ENCODE measurements at regions not wholly inside any gene's neighbourhood (a gene's known extent, or its start where the extent isn't known, plus 50 kb on each side); places are given as distances from the start of the nearest gene placed in this dataset.

DNA sequence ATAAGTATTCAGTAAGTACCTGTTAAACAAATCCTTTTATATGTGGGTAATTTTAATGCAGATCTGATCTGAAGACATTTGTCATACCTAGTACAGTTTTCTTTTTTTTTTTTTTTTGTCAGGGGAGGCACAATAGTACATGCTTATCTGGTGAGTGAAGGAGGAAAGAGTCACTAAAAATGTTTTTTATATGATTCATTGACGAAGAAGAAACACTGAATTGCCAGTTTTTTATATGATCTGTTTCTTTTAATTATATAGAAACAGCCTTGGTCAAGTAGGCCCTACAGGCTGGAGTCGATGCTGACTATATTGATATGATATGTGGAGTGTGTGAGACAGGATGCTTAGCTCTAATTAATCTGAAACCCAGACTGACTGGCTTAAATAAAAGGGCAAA, 315.2 kb downstream of the PSAT1 start:
- Histone ChIP-seq H3K4ac (replicated peaks; ENCODE audit: insufficient read length, low read depth, low read length) (no peak overlapping the region), H3K27ac (ENCODE audit: low read depth, low read length) (no peak overlapping the region), H3K56ac (replicated peaks; ENCODE audit: insufficient read length, low read depth, low read length) (no peak overlapping the region), H4K8ac (ENCODE audit: extremely low read depth, insufficient read depth, low read length) (no peak overlapping the region), H4K5ac (ENCODE audit: insufficient read length, low read depth, low read length) (no peak overlapping the region), H2AFZ (ENCODE audit: low read length) (no peak overlapping the region), H3K23me2 (ENCODE audit: low read depth, low read length) (no peaks in the 10 kb centered on the region), H4K20me1 (replicated peaks in 1 of 2; ENCODE audit: control insufficient read depth in 1 of 2, insufficient read depth in 2 of 2, low read length in 2 of 2) (no peaks in the 10 kb centered on the region), H3K79me1 (ENCODE audit: low read depth, low read length) (no peaks in the 10 kb centered on the region), H3K18ac (ENCODE audit: extremely low read depth, low read length) (no peak overlapping the region), H2BK5ac (ENCODE audit: low read depth, low read length) (no peak overlapping the region), H3K27me3 (replicated peaks in 1 of 4; ENCODE audit: control insufficient read depth in 3 of 4, extremely low read depth in 1 of 4, insufficient read depth in 3 of 4, low read length in 3 of 4) (no peaks in the 10 kb centered on the region), H2BK20ac (ENCODE audit: low read length) (no peak overlapping the region), H2BK15ac (ENCODE audit: low read length) (no peak overlapping the region), H4K91ac (replicated peaks; ENCODE audit: insufficient read length, low read length) (no peak overlapping the region), H3K9me3 (ENCODE audit: insufficient read depth in 2 of 2, low read depth in 1 of 2, low read length in 1 of 2) (no peaks in the 10 kb centered on the region), H2BK120ac (replicated peaks; ENCODE audit: low read depth, low read length) (no peak overlapping the region), H3K9ac (replicated peaks in 1 of 4; ENCODE audit: extremely low read depth in 1 of 4, low read depth in 3 of 4, low read length in 3 of 4) (no peak overlapping the region), H3K4me1 (replicated peaks in 1 of 4; ENCODE audit: control insufficient read depth in 3 of 4, insufficient read depth in 4 of 4, low read length in 3 of 4) (peaks cover 0 to 9% (median 1%) of the 10 kb centered on the region in 4 experiments; a peak in 1 of 7 replicates), H2BK12ac (ENCODE audit: low read depth, low read length) (no peak overlapping the region), H3K4me3 (ENCODE audit: extremely low read depth in 1 of 4, insufficient read depth in 2 of 4, low read depth in 3 of 4, low read length in 4 of 4) (no peak overlapping the region), H3K23ac (ENCODE audit: insufficient read length) (no peak overlapping the region), H3K79me2 (ENCODE audit: control insufficient read depth in 1 of 2, insufficient read depth in 2 of 2, low read length in 2 of 2) (no peaks in the 10 kb centered on the region), H3K36me3 (ENCODE audit: control insufficient read depth in 2 of 4, insufficient read depth in 4 of 4, low read length in 3 of 4) (no peaks in the 10 kb centered on the region), H3K14ac (ENCODE audit: insufficient read length) (no peak overlapping the region), H3K4me2 (ENCODE audit: insufficient read depth in 1 of 2, low read depth in 2 of 2, low read length in 2 of 2) (no peak overlapping the region), H2AK5ac (ENCODE audit: low read depth, low read length) (no peak overlapping the region)
- DNase-seq (ENCODE audit: low read depth in 1 of 2, low spot score in 2 of 2) (no peak), FAIRE-seq (no peak)
- ChIA-PET POLR2A (ENCODE audit: partially characterized antibody) (no interaction called here), CTCF (ENCODE audit: partially characterized antibody) (interaction anchor here (1.2 kb wide), 1 partner anchor 12 kb away, joined by 4 read pairs; no protein-coding TSS in a partner anchor)
- WGBS, 2 experiments (ENCODE audit: extremely low coverage in 1 of 2, insufficient coverage in 1 of 2, insufficient read length in 1 of 2, insufficient replicate concordance in 2 of 2, low coverage in 1 of 2, low lambda C conversion rate in 2 of 2, missing lambda C conversion rate in 1 of 2) = 62% methylated on average over 2 of the region's 2 CpGs; no CpG with 5 or more reads in 1 of the 2 experiments
- TF ChIP-seq, protein P1, sequence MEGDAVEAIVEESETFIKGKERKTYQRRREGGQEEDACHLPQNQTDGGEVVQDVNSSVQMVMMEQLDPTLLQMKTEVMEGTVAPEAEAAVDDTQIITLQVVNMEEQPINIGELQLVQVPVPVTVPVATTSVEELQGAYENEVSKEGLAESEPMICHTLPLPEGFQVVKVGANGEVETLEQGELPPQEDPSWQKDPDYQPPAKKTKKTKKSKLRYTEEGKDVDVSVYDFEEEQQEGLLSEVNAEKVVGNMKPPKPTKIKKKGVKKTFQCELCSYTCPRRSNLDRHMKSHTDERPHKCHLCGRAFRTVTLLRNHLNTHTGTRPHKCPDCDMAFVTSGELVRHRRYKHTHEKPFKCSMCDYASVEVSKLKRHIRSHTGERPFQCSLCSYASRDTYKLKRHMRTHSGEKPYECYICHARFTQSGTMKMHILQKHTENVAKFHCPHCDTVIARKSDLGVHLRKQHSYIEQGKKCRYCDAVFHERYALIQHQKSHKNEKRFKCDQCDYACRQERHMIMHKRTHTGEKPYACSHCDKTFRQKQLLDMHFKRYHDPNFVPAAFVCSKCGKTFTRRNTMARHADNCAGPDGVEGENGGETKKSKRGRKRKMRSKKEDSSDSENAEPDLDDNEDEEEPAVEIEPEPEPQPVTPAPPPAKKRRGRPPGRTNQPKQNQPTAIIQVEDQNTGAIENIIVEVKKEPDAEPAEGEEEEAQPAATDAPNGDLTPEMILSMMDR (IDR thresholded peaks at IDR 0.05; ENCODE audit: control extremely low read depth in 1 of 3, insufficient read depth in 1 of 3, low read depth in 1 of 3, low read length in 3 of 3) = no peak
- TF ChIP-seq SUZ12 (IDR thresholded peaks at IDR 0.05; ENCODE audit: low read length) (no peak), HDAC2 (IDR thresholded peaks at IDR 0.05; ENCODE audit: borderline replicate concordance in 1 of 2, low read depth in 2 of 2, low read length in 2 of 2) (no peak), ZNF274 (IDR thresholded peaks at IDR 0.05; ENCODE audit: borderline replicate concordance, extremely low read depth, low read length) (no peak), SP2 (IDR thresholded peaks at IDR 0.05; ENCODE audit: low read length) (no peak), POLR2AphosphoS5 (IDR thresholded peaks at IDR 0.05; ENCODE audit: low read depth, low read length) (no peak), HDAC6 (IDR thresholded peaks at IDR 0.05; ENCODE audit: low read depth, low read length) (no peak), TEAD4 (IDR thresholded peaks at IDR 0.05; ENCODE audit: low read depth, low read length) (no peak), CHD1 (IDR thresholded peaks at IDR 0.05; ENCODE audit: low read depth, low read length) (no peak), RBBP5 (IDR thresholded peaks at IDR 0.05; ENCODE audit: borderline replicate concordance, low read depth, low read length) (no peak)
- TF ChIP-seq, protein P2, sequence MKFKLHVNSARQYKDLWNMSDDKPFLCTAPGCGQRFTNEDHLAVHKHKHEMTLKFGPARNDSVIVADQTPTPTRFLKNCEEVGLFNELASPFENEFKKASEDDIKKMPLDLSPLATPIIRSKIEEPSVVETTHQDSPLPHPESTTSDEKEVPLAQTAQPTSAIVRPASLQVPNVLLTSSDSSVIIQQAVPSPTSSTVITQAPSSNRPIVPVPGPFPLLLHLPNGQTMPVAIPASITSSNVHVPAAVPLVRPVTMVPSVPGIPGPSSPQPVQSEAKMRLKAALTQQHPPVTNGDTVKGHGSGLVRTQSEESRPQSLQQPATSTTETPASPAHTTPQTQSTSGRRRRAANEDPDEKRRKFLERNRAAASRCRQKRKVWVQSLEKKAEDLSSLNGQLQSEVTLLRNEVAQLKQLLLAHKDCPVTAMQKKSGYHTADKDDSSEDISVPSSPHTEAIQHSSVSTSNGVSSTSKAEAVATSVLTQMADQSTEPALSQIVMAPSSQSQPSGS (IDR thresholded peaks at IDR 0.05; ENCODE audit: low read length) = no peak
